PC-3 (cell line): ENCODE measurements at regions not wholly inside any gene's neighbourhood (a gene's known extent, or its start where the extent isn't known, plus 50 kb on each side); places are given as distances from the start of the nearest gene placed in this dataset.

Experiments
- EZH2 ChIP-seq: fragments of 300-600 bp; sonication (generic); IDR thresholded peaks from one replicate; pipeline ENCODE4 v1.6.1; 2017; ENCODE audit warnings: antibody characterized with exemption, mild to moderate bottlenecking, low read length; ENCODE audit not compliant: unreplicated experiment
- TF ChIP-seq, protein P1 (sequence below): fragments of 300-600 bp; sonication (generic); conservative IDR thresholded peaks from 2 replicates; pipeline ENCODE4 v1.5.1; 2017; ENCODE audit warnings: antibody characterized with exemption, low read depth, mild to moderate bottlenecking, low read length

DNA sequence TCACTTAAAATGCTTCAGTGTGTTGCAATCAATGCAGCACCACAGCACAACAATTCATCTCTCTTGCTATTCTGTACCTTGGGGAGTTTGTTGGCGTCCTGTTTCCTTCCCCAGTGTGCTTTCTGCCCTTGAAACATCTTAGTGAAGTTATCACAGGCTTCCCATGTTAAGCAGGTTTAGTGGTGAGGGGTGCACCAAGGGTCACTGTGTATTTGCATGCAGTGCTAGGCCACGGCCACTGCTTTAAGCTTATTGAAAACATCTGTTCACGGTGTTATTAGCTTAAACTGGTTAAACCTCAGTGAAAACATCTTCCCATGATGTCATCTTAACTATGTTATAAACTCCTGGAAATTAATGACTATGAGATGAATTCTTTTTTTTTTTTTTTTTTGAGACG lies 217.3 kb upstream of the GOLIM4 start:
- TF ChIP-seq, protein P1, sequence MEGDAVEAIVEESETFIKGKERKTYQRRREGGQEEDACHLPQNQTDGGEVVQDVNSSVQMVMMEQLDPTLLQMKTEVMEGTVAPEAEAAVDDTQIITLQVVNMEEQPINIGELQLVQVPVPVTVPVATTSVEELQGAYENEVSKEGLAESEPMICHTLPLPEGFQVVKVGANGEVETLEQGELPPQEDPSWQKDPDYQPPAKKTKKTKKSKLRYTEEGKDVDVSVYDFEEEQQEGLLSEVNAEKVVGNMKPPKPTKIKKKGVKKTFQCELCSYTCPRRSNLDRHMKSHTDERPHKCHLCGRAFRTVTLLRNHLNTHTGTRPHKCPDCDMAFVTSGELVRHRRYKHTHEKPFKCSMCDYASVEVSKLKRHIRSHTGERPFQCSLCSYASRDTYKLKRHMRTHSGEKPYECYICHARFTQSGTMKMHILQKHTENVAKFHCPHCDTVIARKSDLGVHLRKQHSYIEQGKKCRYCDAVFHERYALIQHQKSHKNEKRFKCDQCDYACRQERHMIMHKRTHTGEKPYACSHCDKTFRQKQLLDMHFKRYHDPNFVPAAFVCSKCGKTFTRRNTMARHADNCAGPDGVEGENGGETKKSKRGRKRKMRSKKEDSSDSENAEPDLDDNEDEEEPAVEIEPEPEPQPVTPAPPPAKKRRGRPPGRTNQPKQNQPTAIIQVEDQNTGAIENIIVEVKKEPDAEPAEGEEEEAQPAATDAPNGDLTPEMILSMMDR = no peak
- no peak for TF ChIP-seq EZH2
